ENCODE measurements at regions not wholly inside any gene's neighbourhood (a gene's known extent, or its start where the extent isn't known, plus 50 kb on each side); places are given as distances from the start of the nearest gene placed in this dataset.
"Not testable (repeated sequence)": the region's sequence is repeated elsewhere in the genome, so short reads cannot be mapped to it uniquely, and the experiment has no call there.

GRCh38 chr15:98292442-98293240 is 332.1 kb downstream of the ARRDC4 start:
- peak; percentile 74 for TF ChIP-seq CTCF (IDR thresholded peaks at IDR 0.05; ENCODE audit: insufficient read depth, low read depth, low read length)
- POLR2A ChIA-PET, result no interaction called here
- H3K4me3 ChIP-seq (ENCODE audit: low read depth, low read length), result no peak overlapping the region
- CTCF ChIA-PET, result interaction anchor here (0.7 to 1.2 kb wide), 10 partner anchors 8 to 478 kb away, joined by 3 to 6 read pairs (median 3); no protein-coding TSS in a partner anchor
- H3K36me3 ChIP-seq (ENCODE audit: control insufficient read depth, insufficient read depth, low read length), result no peaks in the 10 kb centered on the region
- peaks cover 9% of the 10 kb centered on the region for H3K27me3 ChIP-seq (ENCODE audit: control insufficient read depth, insufficient read depth, low read length)
- DNase-seq (ENCODE audit: low read depth), result no peak

GRCh38 chr15:98294126-98294525 is 333.6 kb downstream of the ARRDC4 start:
- DNase-seq (ENCODE audit: low read depth), result no peak
- ChIA-PET POLR2A (no interaction called here), CTCF (interaction anchor here (1.3 kb wide), 1 partner anchor 9 kb away, joined by 3 read pairs; no protein-coding TSS in a partner anchor)

GRCh38 chr15:98295101-98295759 is 334.7 kb downstream of the ARRDC4 start:
- CTCF ChIA-PET, result interaction anchor here (0.7 to 1.2 kb wide), 4 partner anchors 16 to 396 kb away, joined by 3 to 7 read pairs (median 4); no protein-coding TSS in a partner anchor
- POLR2A ChIA-PET; H3K4me3 ChIP-seq (ENCODE audit: low read depth, low read length); H3K27me3 ChIP-seq (ENCODE audit: control insufficient read depth, insufficient read depth, low read length); DNase-seq (ENCODE audit: low read depth); H3K36me3 ChIP-seq (ENCODE audit: control insufficient read depth, insufficient read depth, low read length): not testable (repeated sequence)
- TF ChIP-seq CTCF (IDR thresholded peaks at IDR 0.05; ENCODE audit: insufficient read depth, low read depth, low read length), result peak; percentile 37

More at GRCh38 chr15:98294126-98294525, 333.6 kb downstream of the ARRDC4 start:
- no peaks in the 10 kb centered on the region for H3K36me3 ChIP-seq (ENCODE audit: control insufficient read depth, insufficient read depth, low read length)
- H3K4me3 ChIP-seq (ENCODE audit: low read depth, low read length), result no peak overlapping the region
- peaks cover 9% of the 10 kb centered on the region for H3K27me3 ChIP-seq (ENCODE audit: control insufficient read depth, insufficient read depth, low read length)
- no peak for TF ChIP-seq CTCF (IDR thresholded peaks at IDR 0.05; ENCODE audit: insufficient read depth, low read depth, low read length)

GRCh38 chr15:98296653-98297052 is 336.1 kb downstream of the ARRDC4 start:
- ChIA-PET POLR2A (no interaction called here), CTCF (interaction anchor here (1.1 kb wide), 2 partner anchors 10 to 125 kb away, joined by 3 to 4 read pairs; no protein-coding TSS in a partner anchor)
- no peak for TF ChIP-seq CTCF (IDR thresholded peaks at IDR 0.05; ENCODE audit: insufficient read depth, low read depth, low read length)
- Histone ChIP-seq H3K36me3 (ENCODE audit: control insufficient read depth, insufficient read depth, low read length) (no peaks in the 10 kb centered on the region), H3K4me3 (ENCODE audit: low read depth, low read length) (no peak overlapping the region), H3K27me3 (ENCODE audit: control insufficient read depth, insufficient read depth, low read length) (peaks cover 9% of the 10 kb centered on the region)
- no peak for DNase-seq (ENCODE audit: low read depth)

GRCh38 chr15:98304371-98304770 is 343.9 kb downstream of the ARRDC4 start:
- H3K27me3 ChIP-seq (ENCODE audit: control insufficient read depth, insufficient read depth, low read length), result no peaks in the 10 kb centered on the region; the same call in 1 of the 2 replicates
- ChIA-PET POLR2A (no interaction called here), CTCF (no interaction called here)
- H3K36me3 ChIP-seq (ENCODE audit: control insufficient read depth, insufficient read depth, low read length), result no peaks in the 10 kb centered on the region
- DNase-seq (ENCODE audit: low read depth), result no peak
- H3K4me3 ChIP-seq (ENCODE audit: low read depth, low read length), result no peak overlapping the region
- no peak for TF ChIP-seq CTCF (IDR thresholded peaks at IDR 0.05; ENCODE audit: insufficient read depth, low read depth, low read length)
